Lung (tissue), 11 donors: ENCODE measurements at regions not wholly inside any gene's neighbourhood (a gene's known extent, or its start where the extent isn't known, plus 50 kb on each side); places are given as distances from the start of the nearest gene placed in this dataset.

Experiments used
- ATAC-seq: fragments of 200-7000 bp; cut with Tn5 transposase; one replicate; pipeline ENCODE4 v1.9.1; 2020; ENCODE audit warnings: moderate number of reproducible peaks; ENCODE audit not compliant: insufficient read depth, low FRiP score
- DNase-seq, 3 donors: peaks; one replicate each; pipeline ENCODE4 v3.0.0-alpha.2; 2013 to 2017
- H3K27ac ChIP-seq, 2 donors: one replicate each; pipeline ENCODE4 v1.5.1; 2013; ENCODE audit warnings: mild to moderate bottlenecking in 2 of 2, moderate library complexity in 2 of 2, control low read depth in 1 of 2, inconsistent platforms in 1 of 2, low read depth in 1 of 2, low read length in 1 of 2
- H3K27me3 ChIP-seq, 3 donors: one replicate each; pipeline ENCODE4 v1.5.1; 2013; ENCODE audit warnings: low read length in 2 of 3; ENCODE audit not compliant: control insufficient read depth in 3 of 3, insufficient read depth in 3 of 3
- H3K36me3 ChIP-seq, 4 donors: one replicate each; pipeline ENCODE4 v1.5.1; 2013; ENCODE audit warnings: low read length in 4 of 4, mild to moderate bottlenecking in 1 of 4, moderate library complexity in 1 of 4; ENCODE audit not compliant: control insufficient read depth in 4 of 4, insufficient read depth in 4 of 4
- H3K4me1 ChIP-seq, 5 donors: one replicate each; pipeline ENCODE4 v1.5.1; 2013; ENCODE audit warnings: low read length in 5 of 5, mild to moderate bottlenecking in 2 of 5, moderate library complexity in 1 of 5; ENCODE audit not compliant: control insufficient read depth in 5 of 5, insufficient read depth in 5 of 5
- H3K4me3 ChIP-seq: one replicate; pipeline ENCODE4 v1.5.1; 2013; ENCODE audit warnings: mild to moderate bottlenecking, control low read depth, moderate library complexity
- H3K9ac ChIP-seq, 2 donors: one replicate each; pipeline ENCODE4 v1.5.1; 2013; ENCODE audit warnings: low read length in 2 of 2, control low read depth in 1 of 2; ENCODE audit not compliant: insufficient read depth in 1 of 2
- H3K9me3 ChIP-seq, 4 donors: one replicate each; pipeline ENCODE4 v1.5.1; 2013; ENCODE audit warnings: low read length in 3 of 4, mild to moderate bottlenecking in 1 of 4, moderate library complexity in 1 of 4; ENCODE audit not compliant: control insufficient read depth in 4 of 4, insufficient read depth in 3 of 4
- WGBS, 2 donors: extraction: QIAGEN DNeasy Blood & Tissue Kit; methylation state at CpG; one replicate each; pipeline ENCODE4 v1.1.7; 2013; 5-methylcytosine and 5-hydroxymethylcytosine counted together
- TF ChIP-seq, protein P1 (sequence below): IDR thresholded peaks from 2 replicates; pipeline ENCODE4 v1.5.1; 2012; ENCODE audit warnings: mild to moderate bottlenecking; ENCODE audit errors: control extremely low read depth, extremely low read depth
- donor health status: control.
- donor health status: control.
- donor health status: Bipolar disorder and iron deficiency.
- donor health status: healthy.
- donor health status: DM: yes; HTN: yes; CAD: no.

DNA sequence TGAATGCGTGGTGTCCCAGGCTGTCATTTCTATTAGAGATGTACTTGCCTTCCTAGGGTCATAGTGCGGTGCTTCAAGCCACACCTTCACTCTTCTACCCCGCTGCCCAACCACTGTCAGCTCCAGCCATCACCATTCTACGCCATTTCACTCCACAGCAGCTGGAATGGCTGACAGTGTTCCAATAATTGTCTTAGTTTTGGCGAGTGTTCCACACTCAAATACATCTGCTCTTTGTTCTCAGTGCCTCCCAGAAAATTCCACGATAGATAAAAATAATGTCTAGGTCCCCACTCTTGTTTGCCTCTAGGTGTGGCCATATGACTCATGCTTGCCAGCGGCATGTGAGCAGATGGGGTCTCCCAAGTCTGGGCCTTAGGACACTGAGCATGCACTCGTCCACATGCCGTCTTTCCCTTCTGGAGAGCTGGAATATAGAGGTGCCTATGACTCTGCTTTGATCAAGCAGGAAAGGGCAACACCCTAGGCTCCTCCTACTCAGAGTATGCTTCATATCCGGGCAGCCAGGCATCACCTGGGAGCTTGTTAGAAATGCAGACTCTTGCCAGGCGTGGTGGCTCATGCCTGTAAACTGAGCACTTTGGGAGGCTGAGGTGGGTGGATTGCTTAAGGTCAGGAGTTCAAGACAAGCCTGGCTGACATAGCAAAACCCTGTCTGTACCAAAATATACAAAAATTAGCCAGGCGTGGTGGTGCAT, 163.0 kb downstream of the BRMS1L start:
- no peaks in the 10 kb centered on the region for H3K4me1 ChIP-seq
- 88 to 90% methylated on average over 12 of the region's 12 CpGs for WGBS, 2 donors
- no peak overlapping the region for H3K27ac ChIP-seq
- no peak for DNase-seq
- H3K9ac ChIP-seq: no peak overlapping the region
- ATAC-seq: no peak
- peaks cover 0 to 2% (median 0%) of the 10 kb centered on the region in 4 donors for H3K9me3 ChIP-seq
- TF ChIP-seq, protein P1, sequence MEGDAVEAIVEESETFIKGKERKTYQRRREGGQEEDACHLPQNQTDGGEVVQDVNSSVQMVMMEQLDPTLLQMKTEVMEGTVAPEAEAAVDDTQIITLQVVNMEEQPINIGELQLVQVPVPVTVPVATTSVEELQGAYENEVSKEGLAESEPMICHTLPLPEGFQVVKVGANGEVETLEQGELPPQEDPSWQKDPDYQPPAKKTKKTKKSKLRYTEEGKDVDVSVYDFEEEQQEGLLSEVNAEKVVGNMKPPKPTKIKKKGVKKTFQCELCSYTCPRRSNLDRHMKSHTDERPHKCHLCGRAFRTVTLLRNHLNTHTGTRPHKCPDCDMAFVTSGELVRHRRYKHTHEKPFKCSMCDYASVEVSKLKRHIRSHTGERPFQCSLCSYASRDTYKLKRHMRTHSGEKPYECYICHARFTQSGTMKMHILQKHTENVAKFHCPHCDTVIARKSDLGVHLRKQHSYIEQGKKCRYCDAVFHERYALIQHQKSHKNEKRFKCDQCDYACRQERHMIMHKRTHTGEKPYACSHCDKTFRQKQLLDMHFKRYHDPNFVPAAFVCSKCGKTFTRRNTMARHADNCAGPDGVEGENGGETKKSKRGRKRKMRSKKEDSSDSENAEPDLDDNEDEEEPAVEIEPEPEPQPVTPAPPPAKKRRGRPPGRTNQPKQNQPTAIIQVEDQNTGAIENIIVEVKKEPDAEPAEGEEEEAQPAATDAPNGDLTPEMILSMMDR: no peak
- H3K36me3 ChIP-seq: no peaks in the 10 kb centered on the region
- no peak overlapping the region for H3K4me3 ChIP-seq
- H3K27me3 ChIP-seq: no peaks in the 10 kb centered on the region

DNA sequence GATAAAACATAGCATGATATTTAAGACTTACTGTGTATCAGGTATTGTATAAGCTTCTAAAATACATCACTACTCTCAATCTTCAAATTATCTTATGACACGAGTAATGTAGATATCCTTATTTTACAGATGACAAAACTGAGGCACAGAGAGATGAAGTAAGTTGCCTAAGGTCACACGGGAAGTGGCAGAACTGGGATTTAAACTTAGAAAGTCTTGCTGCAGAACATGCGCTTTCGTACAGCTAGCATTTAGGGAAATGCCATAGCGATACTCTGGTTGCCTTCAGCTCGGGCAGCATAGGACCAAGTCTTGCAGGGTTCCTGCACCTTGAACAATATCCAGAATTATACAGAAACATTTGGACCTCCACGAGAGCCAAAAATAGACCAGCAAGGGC, 162.4 kb downstream of the BRMS1L start:
- Histone ChIP-seq H3K4me3 (no peak overlapping the region), H3K27me3 (no peaks in the 10 kb centered on the region), H3K9ac (no peak overlapping the region), H3K4me1 (no peaks in the 10 kb centered on the region), H3K36me3 (no peaks in the 10 kb centered on the region), H3K27ac (no peak overlapping the region), H3K9me3 (peaks cover 0 to 2% (median 0%) of the 10 kb centered on the region in 4 donors)
- WGBS, 2 donors: 91 to 92% methylated on average over 7 of the region's 7 CpGs
- ATAC-seq (no peak), DNase-seq (no peak)
- TF ChIP-seq, protein P1: no peak

DNA sequence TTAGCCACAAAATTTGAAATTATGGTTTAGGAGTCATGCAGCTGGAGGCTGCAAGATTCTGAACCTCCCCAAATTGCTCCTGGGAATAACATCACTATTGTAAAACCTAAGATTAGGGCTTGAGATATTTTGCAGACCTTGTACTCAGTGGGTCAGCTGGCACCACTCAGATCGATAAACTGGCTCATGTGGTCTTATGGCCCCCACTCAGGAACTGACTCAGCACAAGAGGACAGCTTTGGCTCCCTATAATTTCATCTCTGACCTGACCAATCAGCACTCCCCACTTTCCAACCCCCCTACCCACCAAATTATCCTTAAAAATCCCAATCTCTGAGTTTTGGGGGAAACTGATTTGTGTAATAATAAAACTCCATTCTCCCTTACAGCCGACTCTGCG, 161.6 kb downstream of the BRMS1L start:
- TF ChIP-seq, protein P1: no peak
- DNase-seq (no peak), ATAC-seq (no peak)
- Histone ChIP-seq H3K27ac (no peak overlapping the region), H3K4me3 (no peak overlapping the region), H3K9me3 (peaks cover 0 to 2% (median 0%) of the 10 kb centered on the region in 4 donors), H3K36me3 (no peaks in the 10 kb centered on the region), H3K9ac (no peak overlapping the region), H3K4me1 (no peaks in the 10 kb centered on the region), H3K27me3 (no peaks in the 10 kb centered on the region)
- WGBS, 2 donors: 82 to 83% methylated on average over 3 of the region's 3 CpGs

DNA sequence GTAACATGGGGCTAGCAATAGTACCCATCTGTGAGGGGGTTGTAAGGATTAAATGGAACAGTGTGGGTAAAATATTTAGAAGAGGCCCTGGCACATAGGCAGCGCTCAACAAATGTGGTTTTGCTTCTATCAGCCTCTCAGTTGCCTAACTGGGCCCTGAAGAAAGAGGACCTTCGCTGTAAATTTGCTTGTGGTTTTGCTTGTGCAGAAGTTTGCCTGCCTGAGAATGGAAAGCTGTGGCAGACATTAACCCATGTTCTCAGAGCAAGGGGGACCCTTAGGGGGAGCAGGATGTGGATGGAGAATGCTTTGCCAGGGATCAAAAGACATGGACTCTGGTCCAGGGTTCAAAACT, 160.1 kb downstream of the BRMS1L start:
- TF ChIP-seq, protein P1: no peak
- H3K9me3 ChIP-seq: peaks cover 0 to 2% (median 0%) of the 10 kb centered on the region in 4 donors
- ATAC-seq (no peak), DNase-seq (no peak)
- WGBS, 2 donors: 45 to 79% methylated on average over 2 of the region's 2 CpGs
- H3K36me3 ChIP-seq: no peaks in the 10 kb centered on the region
- no peaks in the 10 kb centered on the region for H3K4me1 ChIP-seq
- H3K27ac ChIP-seq: no peak overlapping the region
- H3K4me3 ChIP-seq: no peak overlapping the region
- no peak overlapping the region for H3K9ac ChIP-seq
- no peaks in the 10 kb centered on the region for H3K27me3 ChIP-seq
